HG03103 (cell line): ENCODE measurements at regions not wholly inside any gene's neighbourhood (a gene's known extent, or its start where the extent isn't known, plus 50 kb on each side); places are given as distances from the start of the nearest gene placed in this dataset.
"Not testable (repeated sequence)": the region's sequence is repeated elsewhere in the genome, so short reads cannot be mapped to it uniquely, and the experiment has no call there.

Experiments
- ATAC-seq: cut with Tn5 transposase; IDR thresholded peaks from one replicate; pipeline ENCODE4 v1.9.1; 2021; ENCODE audit warnings: low read depth; ENCODE audit not compliant: unreplicated experiment

DNA sequence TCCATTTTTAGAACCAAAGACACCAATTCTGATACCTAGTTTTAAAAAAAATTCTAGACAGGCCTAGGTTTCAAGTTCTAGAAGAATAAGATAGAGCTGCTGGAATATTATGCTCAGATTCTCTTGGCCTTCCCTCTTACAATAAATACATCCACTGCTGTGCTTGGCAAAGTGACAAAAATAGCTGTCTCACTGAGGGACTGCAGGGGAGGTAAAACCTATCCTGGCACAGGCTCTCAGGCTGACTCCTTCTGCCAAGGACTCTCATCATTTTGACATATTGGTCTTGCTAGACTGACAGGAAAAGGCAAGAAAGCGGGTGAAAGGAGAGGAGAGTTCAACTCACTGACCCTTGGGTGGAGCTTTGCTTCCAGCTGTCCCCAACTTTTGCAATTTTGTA lies 197.0 kb upstream of the LHX8 start:
- no peak for ATAC-seq

DNA sequence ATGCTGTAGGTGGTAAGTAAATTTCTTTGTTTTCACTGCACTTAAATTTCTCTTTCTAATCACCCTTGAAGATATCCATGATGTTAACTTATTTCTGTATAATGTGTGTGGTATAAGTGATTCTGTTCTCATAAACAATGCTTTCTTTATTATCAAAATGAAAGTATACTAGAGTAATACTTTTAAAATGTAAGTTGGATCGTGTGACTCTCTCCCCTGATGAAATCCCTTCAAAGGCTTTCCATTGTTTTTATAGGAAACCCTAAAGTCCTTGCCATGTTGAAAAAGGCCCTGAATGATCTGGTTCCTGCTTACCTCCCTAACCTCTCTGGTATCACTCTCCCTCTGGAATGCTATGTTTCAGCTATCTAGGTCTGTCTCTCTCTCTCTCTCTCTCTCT lies 191.1 kb upstream of the LHX8 start:
- ATAC-seq = no peak

DNA sequence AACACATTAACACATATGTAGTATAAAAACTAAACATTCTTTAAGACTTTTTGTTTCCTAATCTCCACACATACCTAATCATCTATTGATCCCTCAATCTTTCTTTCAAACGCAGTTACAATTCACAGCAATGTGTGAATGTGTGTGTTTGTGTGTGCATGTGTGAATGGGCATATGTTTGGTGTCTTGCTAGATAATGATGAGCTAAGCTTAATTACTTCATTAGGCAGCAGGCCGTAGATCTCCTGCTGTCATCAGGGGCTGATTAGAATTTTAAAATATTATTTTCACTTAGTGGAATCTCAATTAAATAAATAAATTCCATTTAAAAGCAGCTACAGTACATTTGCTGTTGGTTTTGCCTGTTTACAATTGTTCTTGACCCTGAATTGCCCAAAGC lies 187.8 kb upstream of the LHX8 start:
- no peak for ATAC-seq

DNA sequence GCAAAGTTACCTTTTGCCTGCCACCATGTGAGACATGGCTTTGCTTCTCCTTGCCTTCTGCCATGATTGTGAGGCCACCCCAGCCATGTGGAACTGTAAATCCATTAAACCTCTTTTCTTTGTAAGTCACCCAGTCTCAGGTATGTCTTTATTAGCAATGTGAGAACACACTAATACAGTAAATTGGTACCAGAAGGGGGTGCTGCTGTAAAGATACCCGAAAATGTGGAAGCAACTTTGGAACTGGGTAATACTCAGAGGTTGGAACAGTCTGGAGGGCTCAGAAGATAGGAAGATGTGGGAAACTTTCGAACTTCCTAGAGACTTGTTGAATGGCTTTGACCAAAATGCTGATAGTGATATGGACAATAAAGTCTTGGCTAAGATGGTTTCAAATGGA lies 184.8 kb upstream of the LHX8 start:
- ATAC-seq = not testable (repeated sequence)

DNA sequence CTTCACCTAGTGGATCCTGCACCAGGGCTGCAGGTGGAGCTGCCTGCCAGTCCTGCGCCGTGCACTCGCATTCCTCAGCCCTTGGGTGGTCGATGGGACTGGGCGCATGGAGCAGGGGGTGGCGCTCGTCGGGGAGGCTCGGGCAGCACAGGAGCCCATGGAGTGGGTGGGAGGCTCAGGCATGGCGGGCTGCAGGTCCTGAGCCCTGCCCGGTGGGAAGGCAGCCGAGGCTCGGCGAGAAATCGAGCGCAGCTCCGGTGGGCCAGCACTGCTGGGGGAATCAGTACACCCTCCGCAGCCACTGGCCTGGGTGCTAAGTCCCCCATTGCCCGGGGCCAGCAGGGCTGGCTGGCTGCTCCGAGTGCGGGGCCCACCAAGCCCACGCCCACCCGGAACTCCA lies 182.2 kb upstream of the LHX8 start:
- not testable (repeated sequence) for ATAC-seq

DNA sequence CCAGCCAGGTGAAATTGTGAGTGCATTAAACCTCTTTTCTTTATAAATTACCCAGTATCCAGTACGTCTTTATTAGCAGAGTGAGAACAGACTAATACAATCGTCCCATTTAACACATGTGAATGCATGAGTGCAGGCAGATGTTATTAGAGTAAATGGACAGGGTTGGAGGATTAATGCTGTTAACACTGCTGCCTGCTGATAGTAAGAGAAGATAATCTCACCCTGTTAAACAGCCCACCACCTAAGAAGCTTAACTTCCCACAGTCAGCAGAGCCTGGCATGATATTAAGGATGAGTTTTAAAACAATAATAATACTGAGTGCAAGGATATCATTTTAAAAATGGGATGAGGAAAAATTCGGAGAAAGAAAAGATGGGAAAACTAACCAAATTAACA lies 181.4 kb upstream of the LHX8 start:
- no peak for ATAC-seq

DNA sequence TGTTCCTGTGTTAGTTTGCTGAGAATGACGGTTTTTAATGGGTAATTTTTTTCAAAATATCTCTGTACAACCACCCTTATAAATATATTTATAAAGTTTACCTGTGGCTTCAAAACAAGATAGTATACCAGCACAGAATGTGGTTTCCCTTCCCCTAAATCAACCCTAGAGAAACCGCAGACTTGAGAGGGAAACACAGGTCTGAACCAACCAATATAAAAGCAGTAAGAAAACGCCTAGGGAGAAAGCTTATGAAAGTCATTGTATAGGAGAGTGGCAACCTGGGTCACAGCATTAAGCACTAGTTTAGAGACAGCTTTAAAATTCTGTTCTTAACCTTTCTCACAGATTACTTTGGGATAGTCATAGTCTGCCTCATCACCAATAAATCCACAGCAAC lies 180.6 kb upstream of the LHX8 start:
- ATAC-seq = no peak

DNA sequence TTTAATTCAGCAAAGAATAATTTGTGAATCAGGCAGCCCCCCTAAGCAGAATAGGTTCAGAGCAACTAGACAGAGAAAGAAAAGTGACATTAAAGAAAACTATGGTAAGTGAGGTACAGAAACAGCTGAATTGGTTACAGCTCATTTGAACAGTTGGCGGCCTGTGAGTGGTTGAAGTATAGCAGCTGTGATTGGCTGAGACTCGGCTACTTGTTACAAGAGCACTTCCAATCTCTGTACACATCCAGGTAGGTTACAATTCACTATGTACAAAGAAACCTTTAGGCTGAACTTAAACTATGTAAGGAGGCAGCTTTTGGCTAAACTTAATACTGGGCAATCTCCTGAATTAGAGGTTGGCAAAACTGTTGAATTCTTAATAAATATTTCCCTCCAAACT lies 171.1 kb upstream of the LHX8 start:
- no peak for ATAC-seq

DNA sequence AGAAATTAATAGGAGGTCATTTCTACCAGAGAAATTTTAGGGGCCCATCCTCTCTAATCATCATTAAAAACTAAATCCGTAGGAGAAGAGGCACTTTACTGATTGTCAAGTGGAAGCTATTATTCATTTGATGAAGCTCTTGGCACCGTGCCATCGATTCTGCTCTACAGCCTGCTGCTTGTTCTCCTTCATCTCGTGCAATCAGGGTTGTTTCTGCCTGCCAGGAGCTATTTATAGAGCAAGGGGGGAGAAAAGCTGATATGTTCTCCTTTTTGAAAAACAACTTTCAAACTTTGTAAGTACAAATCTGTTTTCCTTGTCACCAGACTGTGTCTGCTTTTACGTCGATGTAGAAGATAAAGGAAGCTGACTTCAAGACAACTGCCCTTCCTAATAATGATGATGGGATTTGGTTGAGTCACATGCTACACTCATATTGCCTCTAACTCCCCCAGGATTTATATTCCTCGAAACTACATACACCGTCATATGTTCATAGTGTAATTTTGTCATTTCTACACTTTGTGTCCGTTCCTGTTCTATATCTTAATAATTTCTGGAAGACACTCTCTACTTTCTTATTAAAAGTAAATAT lies 169.6 kb upstream of the LHX8 start:
- ATAC-seq = no peak

DNA sequence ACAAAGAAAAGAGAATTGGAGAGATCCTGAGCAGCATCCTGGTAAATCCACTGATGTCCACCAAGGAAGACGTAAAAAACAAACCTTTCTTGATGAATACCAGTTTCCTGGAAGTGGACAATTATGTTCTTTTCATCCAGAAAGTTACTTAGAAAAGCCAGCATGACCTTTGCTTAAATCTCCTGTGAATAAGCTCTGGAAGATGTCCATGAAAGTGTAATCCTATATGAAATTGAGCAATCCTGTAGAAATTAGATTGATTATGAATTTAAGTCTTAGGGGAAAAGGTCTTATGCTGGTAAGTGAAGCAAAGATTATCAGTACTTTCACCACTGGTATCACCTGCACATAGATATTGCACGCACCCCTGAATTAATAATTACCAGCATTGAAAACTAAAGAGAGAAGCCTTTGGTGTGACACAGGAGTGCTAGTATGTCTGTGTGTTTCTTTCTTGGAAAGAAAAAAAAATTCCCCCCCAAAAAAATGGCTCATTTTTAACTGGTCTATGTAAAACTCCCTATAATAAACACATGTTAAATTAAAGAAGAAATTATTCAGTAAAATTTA lies 164.5 kb upstream of the LHX8 start:
- no peak for ATAC-seq

DNA sequence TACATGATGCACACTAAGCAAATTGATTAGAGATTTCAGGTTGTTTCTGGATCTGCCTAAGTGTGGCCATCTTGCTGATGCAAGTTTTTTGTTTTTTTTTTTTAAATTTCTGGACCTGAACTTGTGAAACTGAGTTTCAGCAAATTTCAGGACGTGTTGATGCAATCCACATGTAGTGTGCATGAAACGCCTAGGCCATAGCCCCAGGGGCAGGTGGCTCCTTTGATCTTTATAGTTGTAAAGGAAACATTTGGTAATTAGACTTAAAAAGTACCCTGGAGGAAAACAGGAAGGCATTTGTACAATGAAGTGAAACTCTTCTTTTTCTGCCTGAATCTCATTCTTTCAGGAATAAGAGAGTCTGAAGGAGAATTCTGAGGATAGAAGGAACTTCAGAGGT lies 162.2 kb upstream of the LHX8 start:
- ATAC-seq = no peak

DNA sequence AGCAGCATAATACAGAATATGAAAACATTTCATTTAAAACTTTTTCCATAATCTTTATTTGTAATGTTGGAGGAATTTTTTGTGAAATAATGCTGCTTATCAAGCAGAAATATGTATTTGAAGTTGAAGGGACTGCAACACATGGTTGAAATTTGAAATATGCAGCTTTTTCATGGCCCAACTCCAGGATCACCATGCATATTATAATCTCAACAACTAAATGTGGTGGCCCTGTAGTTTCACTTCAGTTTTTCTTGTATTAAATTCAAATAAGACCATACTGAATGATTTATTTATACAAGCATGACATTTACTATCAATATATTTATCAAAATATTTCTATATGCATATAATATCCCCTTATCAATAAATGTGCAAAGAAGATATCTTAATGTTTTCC lies 157.7 kb upstream of the LHX8 start:
- no peak for ATAC-seq

DNA sequence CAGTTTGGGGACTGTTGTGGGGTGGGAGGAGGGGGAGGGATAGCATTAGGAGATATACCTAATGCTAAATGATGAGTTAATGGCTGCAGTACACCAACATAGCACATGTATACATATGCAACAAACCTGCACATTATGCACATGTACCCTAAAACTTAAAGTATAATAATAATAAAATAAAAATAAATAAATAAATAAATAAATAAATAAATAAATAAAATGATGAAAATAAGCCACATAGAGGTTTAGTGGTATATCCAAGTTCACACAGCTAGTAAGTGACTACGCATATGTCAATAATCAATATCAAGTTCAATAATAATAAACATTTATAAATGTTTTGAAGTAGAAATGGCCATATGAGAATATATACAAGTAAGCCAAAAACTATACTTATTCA lies 141.7 kb upstream of the LHX8 start:
- not testable (repeated sequence) for ATAC-seq

DNA sequence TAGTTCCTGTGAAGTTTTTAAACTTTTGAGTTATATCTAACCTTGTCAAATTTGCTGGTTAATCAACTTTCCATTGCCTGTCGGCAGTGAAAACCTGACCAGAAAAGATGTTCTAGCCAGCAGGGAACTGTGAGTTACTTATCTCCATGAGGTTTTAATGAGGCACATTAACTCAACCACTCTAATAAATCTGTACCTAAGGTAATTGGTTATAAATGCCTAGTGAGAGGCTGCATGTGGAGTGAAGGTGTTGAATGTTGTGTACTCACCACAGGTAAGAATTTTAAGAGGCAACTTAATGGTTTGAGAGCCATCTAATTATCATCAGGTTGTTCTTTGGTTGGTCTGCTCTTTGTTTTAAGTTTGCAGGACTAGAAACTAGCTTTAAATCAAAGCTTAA lies 138.4 kb upstream of the LHX8 start:
- no peak for ATAC-seq

DNA sequence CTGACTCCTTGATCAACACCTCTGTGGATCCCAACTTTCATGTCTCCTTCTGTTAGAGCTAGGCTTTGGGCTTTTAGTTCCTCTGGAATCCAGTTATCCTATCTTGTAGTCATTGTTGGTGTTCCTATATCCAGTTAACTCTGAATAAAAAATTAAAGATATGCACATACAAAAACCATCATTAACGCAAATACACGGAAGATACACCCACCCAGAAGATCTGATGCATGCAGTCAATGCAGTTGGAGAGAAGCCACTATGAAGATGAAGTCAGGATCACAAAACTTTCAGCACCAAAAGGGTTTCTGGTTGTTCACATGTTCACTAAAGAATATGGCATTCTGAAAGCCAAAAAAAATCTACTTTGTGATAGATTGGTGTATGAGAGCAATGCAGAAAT lies 123.6 kb upstream of the LHX8 start:
- no peak for ATAC-seq

DNA sequence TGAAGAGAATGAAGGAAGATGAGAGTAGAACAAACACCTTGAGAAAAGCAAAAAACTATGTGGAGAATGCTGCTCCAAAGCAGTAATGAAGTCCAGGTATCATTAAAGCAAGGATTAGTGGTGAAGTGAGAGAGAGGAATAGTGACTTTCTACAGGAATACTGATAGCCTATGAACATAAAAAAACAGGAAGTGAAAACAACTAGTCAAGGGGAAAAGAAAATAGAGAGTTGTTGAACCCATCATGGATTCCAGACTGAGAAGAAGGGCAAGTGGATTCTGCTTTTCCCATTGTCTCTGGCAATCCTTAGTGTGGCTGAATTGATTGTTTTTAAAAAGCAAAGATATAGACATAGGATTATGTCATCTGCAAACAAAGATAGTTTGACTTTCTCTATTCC lies 119.9 kb upstream of the LHX8 start:
- ATAC-seq = no peak

DNA sequence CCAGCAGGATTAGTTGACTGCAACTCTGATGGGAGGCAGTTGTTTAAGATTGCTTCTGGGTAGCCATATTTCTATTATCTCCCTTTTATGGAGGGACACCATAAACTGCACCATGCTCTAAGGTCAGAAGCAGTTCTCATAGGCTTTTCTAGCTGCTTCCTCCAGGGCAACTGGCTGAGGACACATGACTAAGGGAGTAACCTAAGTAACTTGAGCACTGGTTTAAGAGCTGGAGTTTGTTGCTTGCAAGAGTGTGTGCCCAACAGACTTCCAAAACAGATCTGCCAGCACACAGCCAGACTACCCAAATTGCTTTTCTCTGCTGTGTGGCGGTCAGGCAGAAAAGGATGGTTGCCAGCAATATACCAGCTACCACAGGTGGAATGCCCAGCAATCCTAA lies 111.2 kb upstream of the LHX8 start:
- no peak for ATAC-seq

DNA sequence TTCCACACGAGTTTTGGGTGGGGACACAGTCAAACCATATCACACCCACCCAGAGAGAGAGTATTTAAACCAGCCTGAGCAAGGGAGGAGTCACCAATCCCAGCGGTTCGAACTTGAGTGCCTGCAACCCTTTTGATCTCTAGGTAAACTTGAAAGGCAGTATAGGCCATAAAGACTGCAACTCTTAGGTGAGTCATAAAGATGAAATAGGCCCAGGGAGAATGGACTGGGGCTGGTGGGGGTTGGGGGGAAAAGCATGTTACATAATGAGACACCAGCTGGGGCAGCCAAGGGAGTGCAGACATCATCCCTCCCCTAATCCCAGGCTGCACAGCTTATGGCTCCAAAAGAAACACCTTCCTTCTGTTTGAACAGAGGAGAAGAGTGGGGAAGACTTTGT lies 99.8 kb upstream of the LHX8 start:
- ATAC-seq = no peak

DNA sequence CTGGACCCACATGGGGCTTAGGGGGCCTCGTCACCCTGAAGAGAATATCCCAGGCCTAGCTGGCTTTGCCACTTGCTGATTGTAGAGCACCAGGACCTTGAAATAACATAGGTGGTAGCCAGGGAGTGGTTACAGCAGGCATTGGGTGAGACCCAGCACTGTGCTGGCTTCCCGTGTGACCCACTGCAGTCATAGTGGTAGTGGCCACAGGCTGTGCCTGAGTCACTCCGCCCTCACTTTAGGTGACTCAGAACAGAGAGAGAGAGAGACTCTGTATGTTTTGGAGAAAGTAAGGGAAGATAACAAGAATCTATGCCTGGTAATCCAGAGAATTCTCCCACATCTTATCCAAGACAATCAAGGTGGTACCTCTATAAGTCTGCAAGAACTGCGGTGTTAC lies 98.7 kb upstream of the LHX8 start:
- no peak for ATAC-seq

DNA sequence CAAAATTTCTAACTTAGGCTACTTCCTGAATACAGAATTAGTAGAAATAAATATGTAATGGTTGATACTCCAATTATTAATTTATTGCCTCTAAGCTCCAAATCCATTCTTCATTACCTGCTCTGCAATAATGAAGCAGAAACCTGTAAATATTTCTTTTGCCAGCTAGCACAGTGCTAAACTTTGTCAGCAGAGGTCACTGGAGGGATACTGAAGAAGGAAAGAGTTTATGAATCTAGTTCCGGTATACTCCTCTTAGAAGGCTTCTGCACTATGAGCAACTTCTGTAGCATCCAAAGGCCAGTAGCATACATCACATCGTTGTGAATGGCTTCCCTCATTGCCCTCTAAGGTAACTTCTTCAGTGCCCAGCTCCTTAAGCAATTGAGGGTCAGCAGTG lies 81.0 kb upstream of the LHX8 start:
- no peak for ATAC-seq

DNA sequence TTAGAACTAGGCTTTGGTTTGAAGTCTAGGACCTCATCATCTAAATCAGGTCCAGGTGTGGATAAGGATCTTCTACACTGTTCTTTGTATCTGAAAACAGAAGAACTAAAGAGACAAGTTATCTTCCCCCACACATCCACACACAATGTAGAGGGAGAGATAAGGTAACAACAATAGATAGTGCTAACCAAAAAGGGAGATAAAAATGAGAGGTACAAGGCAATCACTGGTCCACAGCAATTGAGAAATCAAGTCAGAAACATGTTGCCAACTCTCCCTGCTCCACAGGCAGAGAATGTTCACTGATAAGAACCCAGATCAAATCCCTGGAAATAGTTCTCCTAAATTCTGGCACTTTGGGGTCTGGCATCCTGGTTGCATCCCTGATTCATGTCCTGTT lies 75.8 kb upstream of the LHX8 start:
- no peak for ATAC-seq

DNA sequence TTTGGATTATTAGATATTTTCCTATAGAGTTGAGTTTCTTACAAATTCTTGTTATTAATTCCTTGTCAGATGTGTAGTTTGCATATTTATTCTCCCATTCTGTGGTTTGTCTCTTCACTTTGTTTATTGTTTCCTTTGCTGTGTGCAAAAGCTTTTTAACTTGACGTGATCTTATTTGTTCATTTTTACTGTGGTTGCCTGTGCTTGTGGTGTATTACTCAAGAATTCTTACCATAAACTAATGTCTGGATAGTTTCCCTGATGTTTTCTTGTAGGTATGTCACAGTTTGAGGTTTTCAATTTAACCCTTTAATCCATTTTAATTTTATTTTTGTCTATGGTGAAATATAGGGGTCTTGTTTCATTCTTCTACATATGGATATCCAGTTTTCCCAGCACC lies 72.1 kb upstream of the LHX8 start:
- ATAC-seq = no peak

DNA sequence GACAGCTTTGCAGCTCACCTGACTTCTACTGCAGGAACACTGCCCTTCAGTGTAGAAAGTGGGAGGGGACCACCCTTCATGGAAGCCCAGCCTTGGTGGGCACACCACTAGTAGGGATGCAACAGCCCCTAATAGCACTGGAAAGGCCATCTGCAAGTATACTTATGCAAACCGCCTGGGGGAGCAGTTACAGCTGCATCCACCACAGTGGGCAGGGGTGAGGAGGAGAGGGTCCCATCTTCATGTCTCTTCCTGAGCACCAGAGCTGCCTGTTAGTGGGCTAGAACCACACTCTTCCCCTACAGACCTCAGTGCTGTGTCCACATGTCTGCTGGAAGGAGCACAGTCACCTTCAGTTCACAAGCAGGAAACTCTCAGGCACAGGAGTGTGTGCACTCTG lies 66.2 kb upstream of the LHX8 start:
- no peak for ATAC-seq
